ENCODE measurements at regions not wholly inside any gene's neighbourhood (a gene's known extent, or its start where the extent isn't known, plus 50 kb on each side); places are given as distances from the start of the nearest gene placed in this dataset.
A peak's percentile ranks its signal among the peaks of the same experiment; 100 is the strongest.

DNA sequence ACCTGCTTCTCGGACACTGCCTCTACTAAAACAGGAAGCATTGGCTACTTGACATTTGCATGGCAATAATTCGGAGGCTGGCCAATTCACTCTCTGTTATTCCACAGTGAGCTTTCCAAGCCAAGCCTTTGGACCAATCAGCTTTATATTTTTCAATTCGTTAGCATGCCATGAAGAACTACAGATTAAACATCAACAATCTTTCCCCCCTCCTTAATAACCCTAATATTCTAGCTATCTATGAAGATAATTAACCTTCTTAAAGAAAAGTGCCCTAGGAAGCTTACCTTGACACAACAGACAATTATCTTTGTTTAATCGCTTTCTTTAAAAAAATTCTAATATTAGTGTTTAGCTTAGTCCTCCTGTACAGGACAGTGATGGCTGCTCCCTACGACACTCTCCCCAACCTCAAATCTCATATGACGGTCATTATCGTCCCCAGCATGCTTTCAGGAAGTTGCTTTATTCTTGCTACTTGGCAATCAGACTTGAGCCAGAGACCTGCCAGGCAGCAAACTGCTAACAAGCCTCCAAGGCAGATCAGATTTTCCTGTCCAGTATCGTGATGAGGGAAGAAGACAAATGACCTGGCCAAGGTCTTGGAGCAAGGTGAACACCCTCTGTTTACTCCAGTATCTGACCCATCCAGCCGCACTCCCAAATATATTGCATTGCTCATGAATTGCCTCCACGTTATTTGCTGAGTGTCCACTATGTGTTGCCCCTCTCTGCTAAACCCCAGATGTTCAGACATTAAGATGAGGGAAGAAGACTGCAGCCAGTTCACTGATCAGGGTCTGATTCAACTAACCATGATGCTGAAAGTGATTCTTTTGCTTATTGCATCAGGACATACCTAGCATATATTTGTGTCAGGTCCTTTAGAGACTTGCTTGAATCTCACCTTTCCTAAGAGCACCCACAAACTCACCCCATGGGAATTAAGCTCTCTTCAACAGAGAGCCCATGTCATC, 68.1 kb upstream of the LPP start:
- no peak for DNase-seq (ENCODE audit: extremely low read depth in 1 of 2, low read depth in 1 of 2)

DNA sequence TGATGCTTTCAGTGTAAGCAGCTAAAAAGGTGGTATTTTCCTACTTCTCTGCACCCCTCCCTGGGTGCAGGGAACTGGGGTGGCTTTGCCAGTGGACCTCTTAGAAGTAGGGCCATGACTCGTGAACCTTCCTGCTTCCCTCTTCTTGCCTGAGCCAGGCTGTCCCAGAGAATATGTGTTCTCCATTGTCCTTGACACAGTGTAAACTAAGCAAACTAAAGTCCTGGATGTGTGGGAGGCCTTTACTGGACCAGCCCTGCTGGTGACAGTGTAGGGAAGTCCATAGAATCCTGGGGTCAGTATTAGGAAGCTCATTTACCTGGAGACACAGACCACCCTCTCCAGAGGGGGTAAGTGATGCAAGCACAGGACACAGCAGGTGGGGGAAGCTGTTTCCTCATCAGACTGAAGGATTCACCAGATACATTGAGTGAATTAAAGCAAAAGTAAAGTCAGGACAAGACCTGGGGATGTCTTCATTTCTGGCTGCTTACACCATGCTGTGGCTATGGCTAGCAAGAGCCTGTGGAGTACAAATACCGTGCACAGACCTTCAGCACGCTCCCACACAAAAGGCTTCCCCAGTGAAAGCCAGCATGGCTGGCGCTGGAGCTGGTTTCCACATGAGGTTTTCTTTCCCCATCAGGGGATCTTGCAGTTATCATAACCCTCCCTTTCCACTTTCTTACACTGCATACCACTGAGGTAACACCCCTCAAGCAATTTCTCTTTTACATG, 64.8 kb upstream of the LPP start:
- no peak for DNase-seq (ENCODE audit: extremely low read depth in 1 of 2, low read depth in 1 of 2)

DNA sequence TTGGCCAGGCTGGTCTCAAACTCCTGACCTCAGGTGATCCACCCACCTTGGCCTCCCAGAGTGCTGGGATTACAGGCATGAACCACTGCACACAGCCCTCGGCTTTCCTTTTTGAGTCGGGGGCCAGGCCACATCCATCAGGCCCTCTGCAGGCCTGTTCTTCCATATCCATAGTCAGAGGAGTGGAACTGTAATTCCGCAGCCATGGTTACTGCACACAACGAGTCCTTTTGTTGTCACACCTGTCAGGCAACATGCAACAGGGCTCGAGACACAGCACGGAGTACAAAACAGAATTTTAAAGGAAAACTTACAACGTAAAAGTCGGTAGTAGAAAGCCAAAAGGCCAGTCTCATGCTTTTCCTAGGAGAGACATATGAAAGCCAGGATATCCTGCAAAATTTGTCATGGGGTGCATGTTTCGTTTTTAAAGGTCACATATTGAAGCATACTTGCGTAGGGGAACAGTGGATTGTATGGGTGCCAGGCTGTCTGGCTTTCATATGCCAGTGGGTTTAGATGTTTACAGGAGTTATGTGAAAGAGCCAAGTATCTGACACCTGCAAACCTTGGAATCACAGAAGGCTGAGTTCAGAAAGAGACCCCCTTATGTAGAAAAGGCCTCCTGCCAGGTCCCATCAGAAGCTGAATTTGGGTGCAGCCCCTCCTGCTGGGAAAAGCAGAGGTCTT, 63.2 kb upstream of the LPP start:
- no peak for DNase-seq (ENCODE audit: extremely low read depth in 1 of 2, low read depth in 1 of 2)

DNA sequence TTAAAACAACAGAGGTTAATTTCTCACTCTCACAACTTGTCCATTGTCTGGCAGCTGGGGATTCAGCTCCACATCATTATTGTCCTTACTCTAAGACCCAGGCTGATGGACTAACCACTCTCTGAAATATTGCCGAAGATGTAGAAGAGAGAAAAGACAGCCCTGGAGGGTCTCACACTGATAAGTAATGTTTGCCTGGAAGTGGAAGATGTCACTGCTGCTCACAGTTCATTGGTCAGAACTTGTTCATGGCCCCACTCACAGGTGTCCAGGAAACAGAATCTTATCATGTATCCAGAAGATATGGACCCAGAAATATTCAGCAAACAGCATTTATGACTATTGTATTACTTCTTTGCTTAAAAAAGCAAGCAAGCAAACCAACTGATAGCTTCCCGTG, 62.2 kb upstream of the LPP start:
- DNase-seq (ENCODE audit: extremely low read depth in 1 of 2, low read depth in 1 of 2): no peak

DNA sequence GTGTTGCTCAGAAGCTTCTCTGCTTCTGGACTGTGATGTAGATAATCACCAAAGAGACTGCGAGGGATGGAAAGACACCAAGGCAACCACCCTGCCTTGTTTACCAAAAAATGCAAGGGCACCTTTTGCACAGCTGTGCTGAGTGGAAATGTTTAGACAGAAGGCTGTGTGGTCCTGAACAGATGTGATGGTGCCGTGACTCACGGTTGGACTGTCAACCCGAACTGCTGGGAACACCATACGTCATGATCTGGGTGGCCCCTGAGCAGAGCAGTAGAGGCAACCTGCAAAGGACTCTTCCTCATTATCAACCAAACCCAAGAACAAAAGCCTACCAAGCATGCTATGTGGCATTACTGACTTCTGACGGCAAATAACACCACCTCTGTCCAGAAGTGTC, 61.3 kb upstream of the LPP start:
- DNase-seq (ENCODE audit: extremely low read depth in 1 of 2, low read depth in 1 of 2): peak; percentile 8 to 59

DNA sequence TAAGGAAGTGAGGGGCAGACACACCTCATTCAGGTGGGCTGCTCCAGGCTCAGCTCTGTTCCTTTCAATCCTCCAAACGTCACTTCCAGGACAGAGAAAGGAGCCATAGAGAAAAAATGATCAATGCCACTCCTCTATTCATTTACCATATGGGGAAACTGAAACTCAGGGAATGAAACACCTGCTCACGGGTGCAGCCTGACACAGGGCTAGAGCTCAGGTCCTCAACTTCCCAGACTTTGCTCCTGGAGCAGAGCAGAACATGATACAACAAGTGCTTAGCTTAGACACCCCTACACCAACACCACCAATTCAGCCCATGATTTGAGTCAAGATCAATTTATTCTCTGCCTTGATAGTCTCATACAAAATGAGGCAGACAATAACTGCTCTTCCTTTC, 58.5 kb upstream of the LPP start:
- DNase-seq (ENCODE audit: extremely low read depth in 1 of 2, low read depth in 1 of 2): no peak

DNA sequence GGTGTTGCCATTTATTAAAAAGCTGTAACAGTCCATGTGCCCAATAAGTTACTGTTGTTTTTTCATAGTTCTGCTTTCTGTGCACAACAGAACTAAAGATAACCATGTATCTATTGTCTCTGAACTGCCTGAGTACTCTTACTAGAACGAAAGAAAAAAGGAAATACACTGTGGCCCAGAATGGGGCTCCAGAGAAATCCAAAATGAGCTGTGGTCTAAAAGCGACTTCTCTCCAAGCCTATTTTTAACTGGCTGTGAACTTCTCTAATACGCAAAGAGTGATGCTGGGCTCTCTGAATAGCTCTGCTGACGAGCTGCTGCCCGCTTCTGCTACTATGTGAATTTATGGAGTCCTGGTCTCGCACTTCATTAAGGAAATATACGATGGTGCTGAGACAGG, 56.2 kb upstream of the LPP start:
- DNase-seq (ENCODE audit: extremely low read depth in 1 of 2, low read depth in 1 of 2): no peak

DNA sequence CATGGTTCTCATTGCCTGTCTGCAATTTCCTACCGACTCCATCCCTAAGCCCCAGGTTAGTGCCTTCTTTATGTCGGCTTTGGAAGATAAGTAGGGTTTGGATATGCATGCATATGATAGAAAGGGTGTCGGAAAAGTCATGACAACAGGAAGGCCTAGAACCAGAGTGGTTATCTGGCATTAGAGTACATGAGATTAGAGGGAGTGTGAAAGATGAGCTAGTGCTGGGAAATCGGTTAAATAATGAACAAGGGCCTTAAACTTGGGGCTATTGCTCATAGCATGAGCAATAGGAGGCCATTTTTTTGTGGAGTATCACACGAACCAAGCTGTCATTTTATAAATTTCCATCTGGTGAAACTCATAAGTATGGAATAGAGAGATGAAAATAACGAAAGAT, 54.0 kb upstream of the LPP start:
- no peak for DNase-seq (ENCODE audit: extremely low read depth in 1 of 2, low read depth in 1 of 2)

DNA sequence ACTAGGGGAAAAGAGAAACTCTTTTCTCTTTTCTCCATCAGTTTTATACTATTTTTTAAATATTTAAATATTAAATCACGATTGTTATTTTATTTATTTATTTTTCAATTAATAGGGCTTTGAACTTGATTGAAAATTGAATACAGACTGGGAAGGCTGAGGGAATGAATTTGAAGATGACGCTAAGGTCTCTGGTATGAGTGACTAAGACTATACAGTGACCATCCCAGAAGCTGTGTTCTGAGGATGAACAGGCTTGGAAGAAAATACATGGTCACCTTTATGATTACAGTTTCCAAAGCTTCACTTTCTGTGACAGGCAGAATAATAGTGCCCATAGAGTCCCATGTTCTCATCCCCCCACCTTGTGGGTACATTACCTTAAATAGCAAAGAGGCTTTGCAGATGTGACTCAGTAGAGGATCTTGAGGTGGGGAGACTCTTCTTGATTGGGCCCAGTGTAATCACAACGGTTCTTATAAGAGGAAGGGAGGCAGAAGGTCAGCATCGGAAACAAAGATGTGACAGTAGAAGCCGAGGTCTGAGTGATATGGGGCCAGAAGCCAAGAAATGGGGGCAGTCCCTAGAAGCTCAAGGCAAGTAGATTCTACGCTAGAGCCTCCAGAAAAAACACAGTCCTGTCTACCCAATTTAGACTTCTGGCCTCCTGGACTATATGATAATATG, 51.0 kb upstream of the LPP start:
- no peak for DNase-seq (ENCODE audit: extremely low read depth in 1 of 2, low read depth in 1 of 2)

DNA sequence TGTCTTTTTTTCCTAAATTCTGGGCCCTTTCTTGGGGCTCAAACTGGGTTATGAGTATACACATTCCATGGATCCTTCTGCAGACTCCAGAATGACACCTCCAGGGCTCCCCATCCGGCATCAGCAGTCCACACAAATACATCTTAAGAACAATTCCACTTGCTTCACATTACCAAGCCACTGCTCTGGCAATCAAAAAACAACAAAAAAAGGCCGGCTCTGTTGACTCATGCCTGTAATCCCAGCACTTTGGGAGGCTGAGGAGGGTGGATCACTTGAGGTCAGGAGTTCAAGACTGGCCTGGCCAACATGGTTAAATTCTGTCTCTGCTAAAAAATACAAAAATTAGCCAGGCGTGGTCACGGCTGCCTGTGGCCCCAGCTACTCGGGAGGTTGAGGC, 49.9 kb upstream of the LPP start:
- DNase-seq (ENCODE audit: extremely low read depth in 1 of 2, low read depth in 1 of 2): no peak

All from stimulated activated CD8-positive, alpha-beta memory T cell treated with anti-CD3 and anti-CD28 coated beads, Interleukin-7, amount 100 ng/mL, for 48 hours (primary cell).